ENCODE measurements at regions not wholly inside any gene's neighbourhood (a gene's known extent, or its start where the extent isn't known, plus 50 kb on each side); places are given as distances from the start of the nearest gene placed in this dataset.

GRCh38 chr3:13173186-13173585 lies 100.0 kb upstream of the IQSEC1 start:
- no peak for DNase-seq (ENCODE audit: low spot score)

DNA sequence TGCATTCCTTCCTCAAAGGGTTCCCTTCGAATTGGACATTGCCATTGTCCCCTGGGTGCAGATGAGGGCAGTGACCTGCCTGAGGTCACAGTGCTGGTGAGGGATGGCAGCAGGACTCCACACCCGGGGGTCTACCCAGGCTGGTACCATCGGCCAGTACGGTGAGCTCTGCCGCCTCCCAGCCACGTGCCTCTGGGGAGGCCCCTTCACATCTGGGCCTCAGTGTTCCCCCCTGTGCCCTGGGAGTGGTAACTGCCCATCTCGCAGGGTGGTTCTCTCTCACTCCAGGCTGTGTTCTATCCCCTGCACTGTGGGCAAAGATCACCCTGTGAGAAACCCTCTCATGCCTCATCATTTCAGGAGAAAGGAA lies 99.4 kb upstream of the IQSEC1 start:
- no peak for DNase-seq (ENCODE audit: low spot score)

DNA sequence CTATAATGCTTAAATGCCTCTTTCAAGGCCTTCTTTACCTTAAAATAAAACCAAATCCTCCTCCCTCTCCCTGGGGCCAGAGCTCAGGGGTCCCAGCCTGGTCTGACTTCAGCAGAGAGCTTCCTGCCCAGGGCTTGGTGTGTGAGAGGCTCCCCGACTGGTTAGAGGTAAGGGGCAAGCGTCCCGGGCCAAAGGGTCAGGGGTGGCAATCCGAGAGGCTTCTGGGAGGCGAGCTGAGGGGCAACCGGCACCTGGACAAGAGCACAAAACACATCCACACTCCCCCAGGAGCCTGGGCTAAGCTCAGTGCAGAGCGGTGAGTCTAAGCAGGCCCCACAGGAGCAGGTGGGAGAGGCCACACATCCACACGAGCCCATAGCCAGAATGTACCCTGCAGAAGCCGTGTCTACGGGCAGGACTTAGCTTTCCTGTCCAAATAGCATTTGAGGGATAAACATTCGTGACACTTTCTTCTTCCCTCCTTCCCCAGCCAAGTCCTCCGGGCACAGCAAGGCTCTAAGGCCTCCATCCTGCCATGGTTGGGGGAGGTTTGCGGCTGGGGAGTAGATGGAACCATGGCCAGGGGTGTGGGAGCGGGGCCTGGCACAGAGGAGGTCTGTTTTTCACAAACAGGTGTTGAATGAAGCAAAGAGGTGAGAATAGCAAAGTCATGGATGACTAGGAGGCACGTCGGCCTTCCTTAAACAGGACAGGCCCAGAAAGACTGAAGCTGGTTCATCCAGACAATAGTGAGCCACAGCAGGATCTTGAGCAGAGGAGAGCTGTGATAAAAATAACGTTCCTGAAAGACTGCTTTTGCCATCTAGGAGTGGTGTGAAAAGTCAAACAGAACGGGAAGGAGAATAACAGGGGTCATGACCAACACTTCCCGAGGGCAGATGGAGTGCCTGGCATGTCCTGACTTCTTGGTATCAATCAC lies 98.7 kb upstream of the IQSEC1 start:
- no peak for DNase-seq (ENCODE audit: low spot score)

DNA sequence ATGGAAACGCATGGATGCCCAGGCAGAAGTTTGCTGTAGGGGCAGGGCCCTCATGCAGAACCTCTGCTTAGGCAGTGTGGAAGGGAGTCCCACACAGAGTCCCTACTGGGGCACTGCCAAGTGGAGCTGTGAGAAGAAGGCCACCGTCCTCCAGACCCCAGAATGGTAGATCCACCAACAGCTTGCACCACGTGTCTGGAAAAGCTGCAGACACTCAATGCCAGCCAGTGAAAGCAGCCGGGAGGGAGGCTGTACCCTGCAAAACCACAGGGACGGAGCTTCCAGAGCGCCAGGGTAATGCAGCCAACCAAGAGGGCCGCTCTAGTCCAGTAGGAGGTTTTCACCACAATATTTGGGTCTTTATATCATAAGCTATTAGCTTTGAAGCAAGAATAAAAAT lies 97.1 kb upstream of the IQSEC1 start:
- DNase-seq (ENCODE audit: low spot score) = no peak

DNA sequence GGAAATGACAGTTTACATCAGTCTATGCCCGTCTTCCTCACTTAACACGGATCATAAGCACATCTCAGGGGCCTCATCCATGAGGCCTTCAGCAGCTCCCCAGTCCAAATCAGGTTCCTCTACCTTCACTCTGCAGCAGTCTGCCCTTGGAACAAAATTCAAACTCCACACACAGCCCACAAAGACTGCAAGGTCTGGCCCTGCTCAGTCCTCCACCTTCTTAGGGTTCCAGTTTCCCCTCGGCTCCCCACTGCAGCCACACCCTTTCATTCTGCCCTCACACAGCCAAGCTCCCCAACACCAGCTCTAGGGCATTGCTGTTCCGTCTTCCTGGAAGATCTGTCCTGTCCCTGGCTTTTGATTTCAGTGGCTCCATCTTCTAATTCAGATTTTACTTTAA lies 95.2 kb upstream of the IQSEC1 start:
- no peak for DNase-seq (ENCODE audit: low spot score)

DNA sequence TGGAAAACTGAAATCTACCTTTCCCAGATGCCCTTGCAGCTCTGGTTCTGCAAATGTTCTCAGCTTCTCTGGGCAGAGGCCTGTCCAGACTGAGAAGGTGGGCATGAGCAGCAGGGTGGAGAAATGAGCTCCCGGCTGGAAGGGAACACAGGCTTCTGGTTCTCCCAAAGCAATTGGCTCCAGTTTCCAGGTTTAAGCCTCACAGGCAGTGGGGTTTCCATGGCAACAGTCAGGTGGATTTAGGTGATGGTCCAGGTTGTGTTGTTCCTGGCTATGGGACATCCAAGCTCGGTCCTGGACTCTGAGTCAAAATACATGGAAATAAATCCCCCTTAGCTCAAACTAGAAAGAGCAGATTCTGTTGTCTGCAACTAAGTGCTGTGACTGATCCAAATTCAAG lies 94.6 kb upstream of the IQSEC1 start:
- no peak for DNase-seq (ENCODE audit: low spot score)

- DNase-seq (ENCODE audit: low spot score) = no peak
Observed at GRCh38 chr3:13167064-13167743, 94.0 kb upstream of the IQSEC1 start.

- DNase-seq (ENCODE audit: low spot score) = no peak
Observed at GRCh38 chr3:13166243-13167063, 93.2 kb upstream of the IQSEC1 start.

DNA sequence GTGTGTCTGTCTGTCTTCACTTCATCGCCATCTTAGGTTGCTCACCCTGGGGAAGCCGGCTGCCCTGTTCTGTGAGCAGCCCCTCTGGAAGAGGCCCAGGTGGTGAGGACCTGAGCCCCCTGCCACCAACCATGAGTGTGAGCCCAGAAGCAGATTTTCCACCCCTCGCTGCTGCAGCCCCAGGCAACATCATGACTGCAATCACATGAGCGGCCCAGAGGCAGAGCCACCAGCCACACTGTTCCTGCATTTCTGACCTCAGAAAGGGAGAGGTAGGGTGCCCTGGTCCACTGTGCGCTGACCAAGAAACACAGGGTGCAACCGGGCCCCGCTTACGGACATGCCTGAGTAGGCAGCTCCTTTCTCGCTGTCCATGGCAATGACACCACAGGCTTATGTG lies 92.3 kb upstream of the IQSEC1 start:
- DNase-seq (ENCODE audit: low spot score) = no peak

DNA sequence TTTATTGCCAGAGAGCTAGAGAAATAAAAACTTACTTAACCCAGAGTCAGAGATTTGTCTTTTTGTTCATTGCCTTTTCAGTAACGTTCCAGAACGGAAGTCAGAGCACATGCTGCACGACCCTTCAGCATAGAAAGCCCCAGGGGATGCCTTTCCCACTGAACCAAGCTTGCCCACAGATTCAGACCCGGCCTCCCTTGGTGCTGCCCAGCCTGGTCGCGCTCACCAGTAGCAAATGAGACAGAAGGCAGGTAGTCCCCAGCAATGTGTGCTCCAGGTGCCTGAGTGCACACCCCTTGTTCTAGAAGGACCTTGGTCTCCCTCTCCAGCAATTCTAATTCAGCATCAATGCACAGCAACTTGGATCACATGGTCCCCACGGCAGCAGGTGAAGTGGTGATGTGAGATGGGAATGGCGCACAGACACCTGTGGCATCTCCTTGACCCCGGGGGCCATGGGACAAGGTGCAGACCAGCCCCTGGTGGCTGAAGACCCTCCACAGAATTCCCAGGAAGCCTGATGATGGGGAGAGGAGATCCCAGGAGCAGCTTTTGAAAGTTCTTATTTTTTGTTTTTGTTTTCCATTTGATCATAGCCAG lies 91.8 kb upstream of the IQSEC1 start:
- DNase-seq (ENCODE audit: low spot score) = no peak

GRCh38 chr3:13163848-13164382 lies 90.7 kb upstream of the IQSEC1 start:
- DNase-seq (ENCODE audit: low spot score) = no peak

DNA sequence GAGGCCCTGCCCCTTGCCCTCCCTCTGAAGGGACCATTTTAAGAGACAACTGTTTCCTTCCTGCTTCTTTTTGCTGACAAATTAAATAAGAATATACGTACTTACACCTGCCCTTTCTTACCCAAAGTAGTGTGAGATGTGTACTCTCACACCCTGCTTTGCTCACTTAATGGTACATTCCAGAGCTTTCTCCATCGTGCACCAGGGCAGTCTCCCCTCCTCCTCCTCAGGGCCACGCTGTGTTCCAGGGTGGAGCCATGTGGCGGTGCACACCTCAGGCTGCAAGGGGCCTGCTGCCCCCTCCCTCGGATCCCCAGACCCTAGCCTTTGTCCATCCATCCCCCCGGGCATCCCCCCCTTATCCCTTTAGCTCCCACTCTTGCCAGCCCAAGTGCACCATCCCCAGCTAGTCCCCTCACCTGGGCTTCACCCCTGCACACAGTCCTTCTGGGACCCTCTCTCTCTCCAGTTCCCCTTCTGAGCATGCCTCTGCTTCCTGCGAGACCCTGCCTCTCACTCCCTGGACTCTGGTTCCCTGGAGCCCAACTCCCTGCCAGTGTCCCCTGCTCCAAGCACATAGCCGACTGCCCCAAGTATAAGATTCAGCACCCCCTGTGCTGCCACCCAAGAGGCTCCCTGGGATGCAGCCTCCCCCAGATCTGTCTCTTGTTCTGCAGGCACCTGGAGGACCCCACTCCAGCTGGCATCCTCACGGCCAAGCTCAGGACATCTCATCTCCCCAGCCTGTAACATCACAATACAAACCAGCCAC lies 89.5 kb upstream of the IQSEC1 start:
- no peak for DNase-seq (ENCODE audit: low spot score)

DNA sequence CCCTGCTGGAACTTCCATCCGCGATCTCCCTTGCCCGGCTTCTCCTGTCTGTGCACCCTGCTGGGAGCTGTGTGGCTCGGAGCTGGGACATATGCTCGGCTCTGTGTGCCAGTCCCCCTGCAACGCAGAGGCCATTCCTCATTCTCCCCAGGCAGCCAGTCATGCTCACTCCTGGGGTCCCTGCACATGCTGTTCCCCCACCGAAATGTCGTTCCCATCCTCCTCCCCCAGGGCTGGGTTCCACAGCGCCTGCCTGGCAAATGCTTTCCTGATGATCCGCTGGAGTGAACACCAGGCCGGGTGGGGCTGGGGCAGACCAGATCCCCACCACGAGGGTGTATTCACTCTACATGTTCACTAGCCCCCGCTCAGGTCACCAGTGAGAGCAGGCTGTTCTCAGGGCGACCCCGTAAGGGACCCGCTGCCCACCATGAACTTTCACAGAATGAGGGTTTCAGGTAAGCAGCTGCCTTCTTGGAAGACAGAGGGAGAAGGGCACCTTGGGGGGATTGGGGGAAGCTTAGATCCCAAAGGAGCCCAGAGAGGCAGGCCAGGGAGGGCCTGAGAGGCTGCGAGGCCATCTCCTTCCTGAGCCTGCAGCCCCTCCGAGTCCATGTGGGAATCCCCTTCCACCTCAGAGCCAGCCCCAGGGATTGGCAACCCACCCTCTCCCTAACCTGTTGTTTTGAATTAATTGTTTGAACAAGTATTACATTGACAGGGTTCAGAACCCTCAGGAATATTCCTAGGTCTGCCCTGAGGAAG lies 88.7 kb upstream of the IQSEC1 start:
- DNase-seq (ENCODE audit: low spot score) = no peak

GRCh38 chr3:13161021-13161759 lies 88.0 kb upstream of the IQSEC1 start:
- no peak for DNase-seq (ENCODE audit: low spot score)

DNA sequence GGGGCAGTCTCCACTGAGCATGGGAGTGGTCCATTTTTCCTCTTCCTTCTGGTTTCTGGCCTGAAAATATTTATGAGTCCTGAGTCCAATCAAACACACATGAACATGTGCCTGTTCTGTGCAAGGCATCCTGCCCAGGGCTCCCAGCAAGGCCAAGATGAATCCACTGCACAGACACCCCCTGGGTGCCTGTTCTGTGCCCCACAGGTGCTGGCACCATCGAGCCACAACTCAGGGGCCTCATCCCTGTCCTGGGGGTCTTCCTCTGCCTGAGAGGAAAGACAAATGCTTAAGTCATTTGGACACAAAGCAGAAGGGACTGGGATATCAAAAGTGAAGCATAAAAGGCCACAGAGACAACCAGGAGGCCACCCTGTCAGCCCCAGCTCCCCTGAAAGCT lies 87.4 kb upstream of the IQSEC1 start:
- no peak for DNase-seq (ENCODE audit: low spot score)

DNA sequence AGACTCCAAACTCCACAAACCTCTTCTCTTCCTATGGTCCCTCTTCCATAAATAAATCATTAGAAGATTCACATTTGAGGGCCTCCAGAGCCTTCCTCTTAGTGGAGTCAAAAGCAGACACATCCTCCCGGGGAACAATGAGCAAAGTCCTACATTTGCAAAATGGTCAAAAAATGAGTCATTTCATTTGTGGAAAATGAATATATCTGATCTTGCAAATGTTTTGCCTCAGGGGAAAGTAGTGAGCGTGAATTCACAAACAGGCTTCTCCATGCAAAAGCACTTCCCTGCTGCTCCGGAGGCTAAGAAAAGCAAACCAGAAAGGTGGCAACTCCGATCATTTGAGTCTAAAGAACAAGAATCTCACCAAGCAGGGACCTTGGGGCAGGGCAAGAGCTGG lies 86.7 kb upstream of the IQSEC1 start:
- DNase-seq (ENCODE audit: low spot score) = no peak

- no peak for DNase-seq (ENCODE audit: low spot score)
Observed at GRCh38 chr3:13158871-13159270, 85.6 kb upstream of the IQSEC1 start.

- no peak for DNase-seq (ENCODE audit: low spot score)
Observed at GRCh38 chr3:13158408-13158807, 85.2 kb upstream of the IQSEC1 start.

- DNase-seq (ENCODE audit: low spot score) = no peak
Observed at GRCh38 chr3:13157986-13158385, 84.8 kb upstream of the IQSEC1 start.
